ENCODE measurements at regions not wholly inside any gene's neighbourhood (a gene's known extent, or its start where the extent isn't known, plus 50 kb on each side); places are given as distances from the start of the nearest gene placed in this dataset.

GRCh38 chr4:43103048-43103447 is 210.5 kb downstream of the GRXCR1 start:
- TF ChIP-seq POLR2A (IDR thresholded peaks at IDR 0.05) (no peak), CTCF (IDR thresholded peaks at IDR 0.05) (no peak)

All from body of pancreas (tissue), 4 donors.